GM21529 (cell line): ENCODE measurements at regions not wholly inside any gene's neighbourhood (a gene's known extent, or its start where the extent isn't known, plus 50 kb on each side); places are given as distances from the start of the nearest gene placed in this dataset.
"Not testable (repeated sequence)": the region's sequence is repeated elsewhere in the genome, so short reads cannot be mapped to it uniquely, and the experiment has no call there.

Experiments used
- ATAC-seq: cut with Tn5 transposase; IDR thresholded peaks from one replicate; pipeline ENCODE4 v1.9.1; 2021; ENCODE audit not compliant: unreplicated experiment

- ATAC-seq: no peak
Observed at GRCh38 chr5:118554241-118554640, 434.1 kb downstream of the DTWD2 start.

GRCh38 chr5:118553662-118554061 lies 434.7 kb downstream of the DTWD2 start:
- no peak for ATAC-seq

- no peak for ATAC-seq
Observed at GRCh38 chr5:118552731-118553360, 435.5 kb downstream of the DTWD2 start.

GRCh38 chr5:118552146-118552545 lies 436.2 kb downstream of the DTWD2 start:
- no peak for ATAC-seq

- ATAC-seq: no peak
Observed at GRCh38 chr5:118551716-118552115, 436.6 kb downstream of the DTWD2 start.

GRCh38 chr5:118551031-118551430 lies 437.3 kb downstream of the DTWD2 start:
- ATAC-seq: no peak

GRCh38 chr5:118548761-118549720 lies 439.3 kb downstream of the DTWD2 start:
- no peak for ATAC-seq

- ATAC-seq: no peak
Observed at GRCh38 chr5:118545470-118545869, 442.9 kb downstream of the DTWD2 start.

- ATAC-seq: no peak
Observed at GRCh38 chr5:118544887-118545449, 443.4 kb downstream of the DTWD2 start.

- no peak for ATAC-seq
Observed at GRCh38 chr5:118533923-118534322, 454.4 kb downstream of the DTWD2 start.

- ATAC-seq: no peak
Observed at GRCh38 chr5:118533156-118533555, 455.2 kb downstream of the DTWD2 start.

GRCh38 chr5:118531276-118531675 lies 457.1 kb downstream of the DTWD2 start:
- no peak for ATAC-seq

- no peak for ATAC-seq
Observed at GRCh38 chr5:118529361-118530144, 458.8 kb downstream of the DTWD2 start.

- no peak for ATAC-seq
Observed at GRCh38 chr5:118522626-118523025, 465.7 kb downstream of the DTWD2 start.

- no peak for ATAC-seq
Observed at GRCh38 chr5:118520771-118521415, 467.5 kb downstream of the DTWD2 start.

GRCh38 chr5:118519466-118519865 lies 468.9 kb downstream of the DTWD2 start:
- ATAC-seq: no peak

GRCh38 chr5:118518720-118519119 lies 469.6 kb downstream of the DTWD2 start:
- no peak for ATAC-seq

- no peak for ATAC-seq
Observed at GRCh38 chr5:118511846-118512245, 476.5 kb downstream of the DTWD2 start.

GRCh38 chr5:118506217-118506852 lies 482.0 kb downstream of the DTWD2 start:
- ATAC-seq: peak; percentile 93

- ATAC-seq: not testable (repeated sequence)
Observed at GRCh38 chr5:118502232-118502631, 486.1 kb downstream of the DTWD2 start.
